ENCODE measurements at regions not wholly inside any gene's neighbourhood (a gene's known extent, or its start where the extent isn't known, plus 50 kb on each side); places are given as distances from the start of the nearest gene placed in this dataset.
A peak's percentile ranks its signal among the peaks of the same experiment; 100 is the strongest.

DNA sequence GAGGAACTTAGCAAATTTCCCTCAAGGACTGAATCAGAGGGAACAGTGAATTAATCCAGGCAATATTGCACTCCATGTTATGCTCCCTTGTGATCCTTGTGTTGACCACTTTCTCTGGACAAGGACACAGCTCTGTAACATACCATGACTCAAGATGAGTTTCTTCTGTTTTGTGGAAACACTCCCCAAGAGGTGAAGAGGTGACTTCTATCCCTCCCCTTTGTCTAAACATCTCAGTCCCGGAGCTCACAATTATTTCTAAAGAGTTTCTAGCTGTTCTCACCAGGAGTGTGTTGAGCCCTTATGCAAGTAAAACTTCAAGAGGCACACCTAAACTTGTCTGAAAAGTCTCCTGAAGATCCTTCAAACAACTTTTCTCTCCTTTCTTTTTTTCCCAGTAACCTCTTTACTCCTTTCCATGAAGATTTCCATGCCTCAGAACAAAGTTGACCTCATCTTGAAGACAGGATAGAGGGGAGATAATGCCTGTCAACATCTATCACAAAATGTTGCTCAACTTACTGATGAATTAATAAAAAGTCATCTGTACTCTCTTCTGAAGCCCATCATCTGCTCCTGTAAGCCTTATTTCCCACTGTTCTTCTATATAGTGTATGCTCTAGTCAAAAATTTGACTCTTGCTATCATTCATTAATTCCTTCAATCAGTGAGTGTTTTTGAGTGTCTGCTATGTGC is 429.1 kb downstream of the SPRY1 start:
- ATAC-seq: no peak
- Mint-ChIP-seq H3K36me3 (no peaks in the 10 kb centered on the region), H3K4me3 (no peak overlapping the region), H3K27ac (no peak overlapping the region), H3K4me1 (no peaks in the 10 kb centered on the region), H3K27me3 (peaks cover 11% of the 10 kb centered on the region), H3K9me3 (peaks cover 6% of the 10 kb centered on the region)

GRCh38 chr4:123826896-123827295 is 430.3 kb downstream of the SPRY1 start:
- ATAC-seq: no peak
- Mint-ChIP-seq H3K9me3 (peaks cover 6% of the 10 kb centered on the region), H3K27ac (no peak overlapping the region), H3K4me1 (no peaks in the 10 kb centered on the region), H3K27me3 (peaks cover 11% of the 10 kb centered on the region), H3K4me3 (no peak overlapping the region), H3K36me3 (no peaks in the 10 kb centered on the region)

DNA sequence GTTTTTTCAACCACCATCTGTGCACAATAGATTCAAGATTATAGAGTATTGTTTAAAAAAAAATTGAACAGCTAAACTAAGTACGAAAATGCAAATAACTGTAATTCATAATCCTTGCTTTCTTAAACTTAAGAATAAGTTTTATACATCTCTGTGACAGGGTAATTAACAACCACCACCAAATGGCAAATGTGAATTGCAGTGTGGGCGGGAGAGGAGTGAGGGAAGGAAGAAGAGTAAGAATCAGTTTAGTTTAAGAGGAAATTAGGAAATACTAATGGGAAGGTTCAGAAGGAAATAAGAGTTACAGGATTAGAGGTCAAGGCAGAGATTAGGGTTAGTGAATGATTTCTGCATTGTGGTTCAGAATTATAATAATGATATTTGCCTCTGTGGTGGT is 430.9 kb downstream of the SPRY1 start:
- ATAC-seq: no peak
- peaks cover 11% of the 10 kb centered on the region for H3K27me3 Mint-ChIP-seq
- H3K27ac Mint-ChIP-seq: no peak overlapping the region

GRCh38 chr4:123830930-123831329 is 434.3 kb downstream of the SPRY1 start:
- Mint-ChIP-seq H3K27me3 (no peaks in the 10 kb centered on the region), H3K36me3 (no peaks in the 10 kb centered on the region), H3K4me3 (no peak overlapping the region), H3K9me3 (peaks cover 6% of the 10 kb centered on the region), H3K27ac (no peak overlapping the region), H3K4me1 (no peaks in the 10 kb centered on the region)
- ATAC-seq: no peak

More for the DNA sequence above, 430.9 kb downstream of the SPRY1 start:
- Mint-ChIP-seq H3K36me3 (no peaks in the 10 kb centered on the region), H3K4me3 (no peak overlapping the region), H3K9me3 (peaks cover 6% of the 10 kb centered on the region), H3K4me1 (no peaks in the 10 kb centered on the region)

GRCh38 chr4:123832173-123833026 is 435.8 kb downstream of the SPRY1 start:
- no peak for ATAC-seq
- Mint-ChIP-seq H3K36me3 (no peaks in the 10 kb centered on the region), H3K9me3 (peaks cover 6% of the 10 kb centered on the region), H3K4me1 (no peaks in the 10 kb centered on the region), H3K4me3 (no peak overlapping the region), H3K27me3 (no peaks in the 10 kb centered on the region), H3K27ac (no peak overlapping the region)

- Mint-ChIP-seq H3K27me3 (no peaks in the 10 kb centered on the region), H3K4me3 (no peak overlapping the region), H3K4me1 (no peaks in the 10 kb centered on the region), H3K27ac (no peak overlapping the region), H3K9me3 (peaks cover 6% of the 10 kb centered on the region), H3K36me3 (no peaks in the 10 kb centered on the region)
- no peak for ATAC-seq
Measured at GRCh38 chr4:123833171-123833643, 436.6 kb downstream of the SPRY1 start.

- H3K36me3 Mint-ChIP-seq: no peaks in the 10 kb centered on the region
- no peak overlapping the region for H3K27ac Mint-ChIP-seq
- H3K4me3 Mint-ChIP-seq: no peak overlapping the region
- H3K27me3 Mint-ChIP-seq: no peaks in the 10 kb centered on the region
- H3K9me3 Mint-ChIP-seq: no peaks in the 10 kb centered on the region
- no peak for ATAC-seq
- H3K4me1 Mint-ChIP-seq: no peaks in the 10 kb centered on the region
Measured at GRCh38 chr4:123835831-123836590, 439.4 kb downstream of the SPRY1 start.

DNA sequence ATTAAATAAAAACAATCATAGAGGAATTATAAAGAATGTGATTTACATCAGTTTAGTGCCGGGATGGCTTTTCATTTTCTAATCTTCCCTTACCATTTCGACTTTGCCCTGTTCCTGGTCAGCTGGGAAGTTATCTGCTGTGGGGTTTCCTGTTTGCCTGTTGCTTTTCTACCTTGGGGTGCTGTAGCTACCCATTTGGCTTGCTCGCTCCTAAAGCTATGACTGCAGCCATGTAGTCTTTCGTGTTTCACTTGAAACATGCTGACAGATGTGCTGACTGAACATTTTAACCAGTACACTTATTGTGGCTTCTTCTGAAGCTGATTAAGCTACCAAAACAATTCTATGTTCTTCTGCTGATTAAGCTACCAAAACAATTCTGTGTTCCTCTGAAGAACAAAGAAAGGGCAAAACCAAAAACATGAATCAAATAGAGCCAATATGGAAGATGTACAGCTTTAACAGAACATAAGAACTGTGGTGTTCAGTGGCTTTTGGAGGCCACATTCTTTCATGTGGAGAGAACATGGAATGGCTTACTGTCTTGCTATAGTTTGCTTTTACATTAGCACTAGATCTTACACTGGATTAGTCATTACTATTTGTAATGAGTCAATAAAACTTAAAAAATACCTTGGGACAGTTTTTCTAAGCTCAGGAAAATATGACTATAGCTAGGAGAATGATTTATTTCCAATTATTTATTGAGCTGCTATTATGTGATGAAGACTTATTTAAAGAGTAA is 440.4 kb downstream of the SPRY1 start:
- Mint-ChIP-seq H3K9me3 (no peaks in the 10 kb centered on the region), H3K36me3 (no peaks in the 10 kb centered on the region), H3K27me3 (no peaks in the 10 kb centered on the region), H3K4me3 (no peak overlapping the region), H3K27ac (no peak overlapping the region), H3K4me1 (no peaks in the 10 kb centered on the region)
- ATAC-seq: no peak

- no peaks in the 10 kb centered on the region for H3K9me3 Mint-ChIP-seq
- H3K27me3 Mint-ChIP-seq: no peaks in the 10 kb centered on the region
- ATAC-seq: no peak
- no peaks in the 10 kb centered on the region for H3K4me1 Mint-ChIP-seq
- no peak overlapping the region for H3K27ac Mint-ChIP-seq
- no peak overlapping the region for H3K4me3 Mint-ChIP-seq
- no peaks in the 10 kb centered on the region for H3K36me3 Mint-ChIP-seq
Measured at GRCh38 chr4:123838474-123838873, 441.9 kb downstream of the SPRY1 start.

DNA sequence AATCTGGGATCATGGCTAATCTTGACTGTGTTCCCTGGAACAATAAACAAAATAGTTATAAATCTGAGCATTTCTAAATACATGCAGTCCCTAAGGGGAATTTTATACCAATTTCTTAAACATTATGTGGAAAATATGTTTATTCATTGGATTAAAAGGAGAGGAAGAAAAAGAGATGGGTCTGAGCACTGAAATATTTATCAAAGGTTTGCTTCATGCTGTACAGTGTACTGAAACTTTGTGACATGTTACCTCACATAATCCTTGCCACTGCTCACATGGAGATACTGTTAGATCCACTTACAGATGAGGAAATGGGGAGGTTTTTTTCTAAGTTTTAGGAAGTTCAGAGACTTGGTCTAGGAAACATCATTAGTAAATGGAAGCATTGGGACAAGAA is 443.6 kb downstream of the SPRY1 start:
- Mint-ChIP-seq H3K4me1 (no peaks in the 10 kb centered on the region), H3K4me3 (no peak overlapping the region), H3K27ac (no peak overlapping the region), H3K27me3 (no peaks in the 10 kb centered on the region), H3K36me3 (no peaks in the 10 kb centered on the region), H3K9me3 (no peaks in the 10 kb centered on the region)
- ATAC-seq: no peak

- Mint-ChIP-seq H3K27me3 (no peaks in the 10 kb centered on the region), H3K4me1 (no peaks in the 10 kb centered on the region), H3K36me3 (no peaks in the 10 kb centered on the region), H3K27ac (no peak overlapping the region), H3K9me3 (no peaks in the 10 kb centered on the region), H3K4me3 (no peak overlapping the region)
- ATAC-seq: no peak
Measured at GRCh38 chr4:123841447-123842121, 445.0 kb downstream of the SPRY1 start.

- no peaks in the 10 kb centered on the region for H3K9me3 Mint-ChIP-seq
- no peaks in the 10 kb centered on the region for H3K4me1 Mint-ChIP-seq
- ATAC-seq: no peak
- no peaks in the 10 kb centered on the region for H3K27me3 Mint-ChIP-seq
- no peak overlapping the region for H3K27ac Mint-ChIP-seq
- H3K4me3 Mint-ChIP-seq: no peak overlapping the region
- H3K36me3 Mint-ChIP-seq: no peaks in the 10 kb centered on the region
Measured at GRCh38 chr4:123843137-123843536, 446.5 kb downstream of the SPRY1 start.

DNA sequence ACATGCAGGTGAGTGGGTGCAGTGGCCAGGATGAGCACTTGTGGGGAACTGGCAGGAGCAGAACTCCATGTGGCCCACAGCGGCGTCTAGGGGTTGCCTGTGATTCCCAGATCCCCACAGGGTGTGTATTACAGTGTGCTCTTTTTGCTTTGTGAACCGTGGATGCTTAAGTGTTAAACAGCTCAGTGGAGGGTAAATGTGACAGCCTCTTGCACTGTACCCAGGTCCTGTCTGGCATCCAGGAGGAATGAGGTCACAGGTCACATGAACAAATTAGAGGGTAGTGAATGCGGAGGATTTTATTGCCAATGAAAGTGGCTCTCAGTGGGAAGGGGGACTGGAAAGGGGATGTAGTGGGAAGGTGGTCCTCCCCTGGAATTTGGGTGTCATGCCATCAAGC is 447.8 kb downstream of the SPRY1 start:
- no peaks in the 10 kb centered on the region for H3K27me3 Mint-ChIP-seq
- no peak overlapping the region for H3K27ac Mint-ChIP-seq
- H3K4me3 Mint-ChIP-seq: no peak overlapping the region
- H3K36me3 Mint-ChIP-seq: no peaks in the 10 kb centered on the region
- H3K4me1 Mint-ChIP-seq: no peaks in the 10 kb centered on the region
- ATAC-seq: peak; percentile 27
- H3K9me3 Mint-ChIP-seq: no peaks in the 10 kb centered on the region

GRCh38 chr4:123846092-123846491 is 449.5 kb downstream of the SPRY1 start:
- Mint-ChIP-seq H3K4me3 (no peak overlapping the region), H3K9me3 (no peaks in the 10 kb centered on the region), H3K27ac (no peak overlapping the region), H3K27me3 (no peaks in the 10 kb centered on the region), H3K36me3 (no peaks in the 10 kb centered on the region), H3K4me1 (no peaks in the 10 kb centered on the region)
- ATAC-seq: no peak

All from stimulated activated memory B cell treated with anti-CD40 and anti-IgM and Interleukin-4, amounts not matched to agents 10 μg/mL and 1 μg/mL and 100 μg/mL, for 72 hours (primary cell).